PC-9 (cell line): ENCODE measurements at regions not wholly inside any gene's neighbourhood (a gene's known extent, or its start where the extent isn't known, plus 50 kb on each side); places are given as distances from the start of the nearest gene placed in this dataset.

ENCODE experiments used
- BruUV-seq: library from RNA; stranded (reverse); fragments of 400-500 nt; replicated peaks from 2 replicates; lab custom pipeline; 2021; lab: Mats Ljungman, UMichigan
- CTCF ChIA-PET: fragments of 300-600 bp; sonication (Branson Sonifier 250); formaldehyde crosslinking; loops from one replicate; lab custom pipeline; 2022; ENCODE audit warnings: antibody characterized with exemption; lab: Charles Lee
- POLR2A ChIA-PET: fragments of 300-600 bp; sonication (Branson Sonifier 250); formaldehyde crosslinking; loops from one replicate; lab custom pipeline; 2022; ENCODE audit warnings: antibody characterized with exemption; ENCODE audit not compliant: unreplicated experiment; lab: Charles Lee
- DNase-seq, 2 experiments: peaks; one replicate each; pipeline versions ENCODE4 v3.0.0 to v3.0.0-alpha.2; 2015 to 2022; ENCODE audit warnings: mixed read lengths in 1 of 2
- H2AFZ ChIP-seq: fragments of 200-600 bp; sonication (generic); 2 replicates; pipeline ENCODE4 v1.8.1; 2017; ENCODE audit warnings: antibody characterized with exemption
- H3F3A ChIP-seq: fragments of 200-600 bp; sonication (generic); 2 replicates; pipeline ENCODE4 v1.8.1; 2017; ENCODE audit warnings: antibody characterized with exemption, mild to moderate bottlenecking, low read depth; ENCODE audit not compliant: insufficient read depth
- H3K27ac ChIP-seq: fragments of 200-600 bp; sonication (generic); 2 replicates; pipeline ENCODE4 v1.6.1; 2016; ENCODE audit warnings: mixed run types
- H3K27me3 ChIP-seq: fragments of 200-600 bp; sonication (generic); 2 replicates; pipeline ENCODE4 v1.6.1; 2016; ENCODE audit warnings: low read depth, mixed run types; ENCODE audit not compliant: insufficient read depth
- H3K36me3 ChIP-seq: fragments of 200-600 bp; sonication (generic); 2 replicates; pipeline ENCODE4 v1.6.1; 2016; ENCODE audit warnings: low read depth, mixed run types
- H3K4me1 ChIP-seq: fragments of 200-600 bp; sonication (generic); replicated peaks from 2 replicates; pipeline ENCODE4 v1.6.1; 2016; ENCODE audit warnings: mixed run types; ENCODE audit not compliant: insufficient read depth
- H3K4me2 ChIP-seq: fragments of 200-600 bp; sonication (generic); 2 replicates; pipeline ENCODE4 v1.6.1; 2017; ENCODE audit warnings: mixed run types
- H3K4me3 ChIP-seq: fragments of 200-600 bp; sonication (generic); 2 replicates; pipeline ENCODE4 v1.6.1; 2016; ENCODE audit warnings: mixed run types
- H3K79me2 ChIP-seq: fragments of 200-600 bp; sonication (generic); 2 replicates; pipeline ENCODE4 v1.6.1; 2017; ENCODE audit warnings: low read depth, mixed run types
- H3K9me2 ChIP-seq: fragments of 200-600 bp; sonication (generic); 2 replicates; pipeline ENCODE4 v1.8.1; 2017; ENCODE audit warnings: mild to moderate bottlenecking; ENCODE audit not compliant: insufficient read depth
- H3K9me3 ChIP-seq: fragments of 200-600 bp; sonication (generic); 2 replicates; pipeline ENCODE4 v1.8.1; 2016; ENCODE audit warnings: low read depth; ENCODE audit not compliant: insufficient read depth
- H4K20me1 ChIP-seq: fragments of 200-600 bp; sonication (generic); 2 replicates; pipeline ENCODE4 v1.8.1; 2017; ENCODE audit not compliant: insufficient read depth
- EZH2 ChIP-seq: fragments of 200-600 bp; sonication (generic); IDR thresholded peaks from 2 replicates; pipeline ENCODE4 v1.8.0; 2017; ENCODE audit warnings: antibody characterized with exemption, low read depth
- intact Hi-C: fragments of 100-400 bp; cut with micrococcal nuclease; formaldehyde crosslinking; loops from one replicate; pipeline ENCODE4 v1.10.0; 2022; ENCODE audit not compliant: unreplicated experiment
- TF ChIP-seq, protein P1 (sequence below): fragments of 200-600 bp; sonication (generic); conservative IDR thresholded peaks from 2 replicates; pipeline ENCODE4 v1.6.1; 2017; ENCODE audit warnings: mixed run types, antibody characterized with exemption, mild to moderate bottlenecking, moderate library complexity

DNA sequence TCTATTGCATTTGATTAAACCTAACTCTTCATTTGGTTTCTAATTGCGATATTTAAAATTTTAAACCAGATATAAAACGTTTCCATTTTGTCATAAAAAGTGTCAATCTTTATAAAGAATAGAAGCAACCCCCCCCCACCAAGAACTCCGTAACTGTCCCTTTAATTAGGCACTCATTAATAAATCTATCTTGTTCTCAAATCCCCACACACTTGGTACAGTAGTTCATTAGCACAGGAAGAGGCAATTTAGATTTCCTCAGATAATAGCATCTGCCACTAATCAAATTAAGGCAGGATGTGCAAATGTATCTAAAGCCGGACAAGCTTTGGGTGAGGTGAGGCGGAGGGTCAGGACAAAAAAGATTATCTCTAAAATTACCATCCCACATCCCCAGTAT, 1143.3 kb upstream of the AUTS2 start:
- Histone ChIP-seq H3K9me3 (peaks cover 5% of the 10 kb centered on the region), H3K4me1 (no peaks in the 10 kb centered on the region), H3K36me3 (no peaks in the 10 kb centered on the region), H3K27ac (no peak overlapping the region), H4K20me1 (no peaks in the 10 kb centered on the region), H2AFZ (no peak overlapping the region), H3F3A (no peaks in the 10 kb centered on the region), H3K4me2 (no peak overlapping the region), H3K9me2 (no peaks in the 10 kb centered on the region), H3K4me3 (no peak overlapping the region), H3K27me3 (no peaks in the 10 kb centered on the region), H3K79me2 (no peaks in the 10 kb centered on the region)
- TF ChIP-seq, protein P1, sequence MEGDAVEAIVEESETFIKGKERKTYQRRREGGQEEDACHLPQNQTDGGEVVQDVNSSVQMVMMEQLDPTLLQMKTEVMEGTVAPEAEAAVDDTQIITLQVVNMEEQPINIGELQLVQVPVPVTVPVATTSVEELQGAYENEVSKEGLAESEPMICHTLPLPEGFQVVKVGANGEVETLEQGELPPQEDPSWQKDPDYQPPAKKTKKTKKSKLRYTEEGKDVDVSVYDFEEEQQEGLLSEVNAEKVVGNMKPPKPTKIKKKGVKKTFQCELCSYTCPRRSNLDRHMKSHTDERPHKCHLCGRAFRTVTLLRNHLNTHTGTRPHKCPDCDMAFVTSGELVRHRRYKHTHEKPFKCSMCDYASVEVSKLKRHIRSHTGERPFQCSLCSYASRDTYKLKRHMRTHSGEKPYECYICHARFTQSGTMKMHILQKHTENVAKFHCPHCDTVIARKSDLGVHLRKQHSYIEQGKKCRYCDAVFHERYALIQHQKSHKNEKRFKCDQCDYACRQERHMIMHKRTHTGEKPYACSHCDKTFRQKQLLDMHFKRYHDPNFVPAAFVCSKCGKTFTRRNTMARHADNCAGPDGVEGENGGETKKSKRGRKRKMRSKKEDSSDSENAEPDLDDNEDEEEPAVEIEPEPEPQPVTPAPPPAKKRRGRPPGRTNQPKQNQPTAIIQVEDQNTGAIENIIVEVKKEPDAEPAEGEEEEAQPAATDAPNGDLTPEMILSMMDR: no peak
- no peak for TF ChIP-seq EZH2
- intact Hi-C loops: no loop called here
- ChIA-PET CTCF (no interaction called here), POLR2A (no interaction called here)
- no peak for DNase-seq
- no TSS peak for BruUV-seq

DNA sequence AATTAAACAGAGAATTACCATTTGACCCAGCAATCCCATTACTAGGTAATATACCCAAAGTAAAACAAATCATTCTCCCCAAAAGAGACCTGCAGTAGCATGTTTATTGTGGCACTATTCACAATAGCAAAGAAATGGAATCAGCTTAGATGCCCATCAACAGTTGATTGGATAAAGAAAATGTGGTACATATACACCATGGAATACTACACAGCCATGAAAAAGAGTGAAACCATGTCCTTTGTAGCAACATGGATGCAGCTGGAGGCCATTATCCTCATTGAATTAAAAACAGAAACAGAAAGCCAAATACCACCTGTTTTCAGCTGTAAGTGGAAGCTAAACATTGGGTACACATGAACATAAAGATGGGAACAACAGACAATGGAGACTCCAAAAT, 1141.8 kb upstream of the AUTS2 start:
- POLR2A ChIA-PET: no interaction called here
- Histone ChIP-seq H3K9me2 (no peaks in the 10 kb centered on the region), H2AFZ (no peak overlapping the region), H3K4me2 (no peak overlapping the region), H3F3A (no peaks in the 10 kb centered on the region), H3K4me3 (no peak overlapping the region), H4K20me1 (no peaks in the 10 kb centered on the region), H3K4me1 (no peaks in the 10 kb centered on the region), H3K36me3 (no peaks in the 10 kb centered on the region), H3K9me3 (peaks cover 5% of the 10 kb centered on the region), H3K27ac (no peak overlapping the region), H3K27me3 (no peaks in the 10 kb centered on the region), H3K79me2 (no peaks in the 10 kb centered on the region)
- TF ChIP-seq, protein P1: no peak
- TF ChIP-seq EZH2: no peak
- no TSS peak for BruUV-seq
- CTCF ChIA-PET: no interaction called here
- intact Hi-C loops: no loop called here
- DNase-seq: no peak

DNA sequence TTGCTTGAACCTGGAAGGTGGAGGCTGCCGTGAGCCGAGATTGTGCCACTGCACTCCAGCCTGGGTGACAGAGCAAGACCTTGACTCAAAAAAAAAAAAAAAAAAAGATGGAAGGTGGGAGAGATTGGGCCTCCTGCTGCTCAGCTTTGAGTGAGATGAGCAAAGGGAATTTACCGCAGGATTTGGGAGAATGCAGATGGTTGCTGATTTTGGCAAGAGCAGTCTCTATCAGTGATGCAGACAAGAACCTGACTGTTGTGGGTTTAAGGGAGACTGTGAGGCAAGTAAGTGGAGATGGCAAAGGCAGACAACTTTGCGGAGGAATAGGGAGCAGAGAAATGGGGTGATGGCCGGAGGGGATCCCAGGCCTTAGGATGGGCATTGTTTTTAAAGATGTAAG, 1140.8 kb upstream of the AUTS2 start:
- no TSS peak for BruUV-seq
- H3K4me2 ChIP-seq: no peak overlapping the region
- peaks cover 5% of the 10 kb centered on the region for H3K9me3 ChIP-seq
- no peaks in the 10 kb centered on the region for H3K36me3 ChIP-seq
- no peaks in the 10 kb centered on the region for H3K9me2 ChIP-seq
- no peaks in the 10 kb centered on the region for H3F3A ChIP-seq
- TF ChIP-seq, protein P1: no peak
- no peak for TF ChIP-seq EZH2
- POLR2A ChIA-PET: no interaction called here
- H3K27me3 ChIP-seq: no peaks in the 10 kb centered on the region
- no peak for DNase-seq
- H3K4me3 ChIP-seq: no peak overlapping the region
- H3K4me1 ChIP-seq: no peaks in the 10 kb centered on the region
- no peaks in the 10 kb centered on the region for H3K79me2 ChIP-seq
- H3K27ac ChIP-seq: no peak overlapping the region
- intact Hi-C loops: no loop called here
- H2AFZ ChIP-seq: no peak overlapping the region
- CTCF ChIA-PET: no interaction called here
- no peaks in the 10 kb centered on the region for H4K20me1 ChIP-seq
